Uterus (tissue), 2 donors: ENCODE measurements at regions not wholly inside any gene's neighbourhood (a gene's known extent, or its start where the extent isn't known, plus 50 kb on each side); places are given as distances from the start of the nearest gene placed in this dataset.

Experiments
- CTCF ChIP-seq, 4 experiments: fragments of 200-600 bp in 2 of 4; fragments of 450-650 bp in 2 of 4; sonication (generic) in 2 of 4; IDR thresholded peaks; one replicate each; pipeline ENCODE4 v1.5.1; 2016 to 2019; ENCODE audit warnings: antibody characterized with exemption in 4 of 4, mild to moderate bottlenecking in 2 of 4, moderate library complexity in 1 of 4
- POLR2A ChIP-seq, 2 donors: fragments of 450-650 bp; IDR thresholded peaks; one replicate each; pipeline ENCODE4 v1.6.1; 2016; ENCODE audit warnings: antibody characterized with exemption in 2 of 2, mild to moderate bottlenecking in 1 of 2, moderate library complexity in 1 of 2

DNA sequence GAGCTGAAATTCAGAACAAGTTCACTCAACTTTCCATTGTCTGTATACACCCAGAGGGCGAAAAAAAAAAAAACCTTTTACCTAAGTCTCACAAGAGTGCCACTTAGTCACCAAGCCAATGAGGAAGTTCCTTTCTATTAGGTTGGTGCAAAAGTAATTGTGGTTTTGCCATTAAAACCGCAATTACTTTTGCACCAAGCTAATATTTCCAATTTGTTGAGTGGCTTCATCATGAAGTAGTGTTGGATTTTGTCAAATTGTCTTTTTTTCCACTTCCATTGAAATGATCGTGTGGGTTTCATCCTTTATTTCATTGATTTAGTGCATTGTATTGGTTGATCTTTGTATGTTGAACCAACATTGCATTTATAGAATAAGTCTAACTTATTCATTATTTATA is 253.9 kb downstream of the ZIC4 start:
- TF ChIP-seq CTCF (IDR thresholded peaks at IDR 0.05) (no peak), POLR2A (IDR thresholded peaks at IDR 0.05) (no peak)
